Astrocyte of the spinal cord (primary cell): ENCODE measurements at regions not wholly inside any gene's neighbourhood (a gene's known extent, or its start where the extent isn't known, plus 50 kb on each side); places are given as distances from the start of the nearest gene placed in this dataset.
A peak's percentile ranks its signal among the peaks of the same experiment; 100 is the strongest.

ENCODE experiments used
- DNase-seq: peaks from one replicate; pipeline ENCODE4 v3.0.0; 2011; ENCODE audit warnings: low read depth, low spot score
- H3K4me3 ChIP-seq: 2 replicates; pipeline ENCODE4 v1.5.1; 2011; ENCODE audit warnings: low read depth, mild to moderate bottlenecking, low read length, moderate library complexity
- CTCF ChIP-seq: IDR thresholded peaks from 2 replicates; pipeline ENCODE4 v1.5.1; 2012; ENCODE audit warnings: low read depth, mild to moderate bottlenecking, low read length, inconsistent platforms
- in situ Hi-C: cut with HindIII; loops from 2 replicates; pipeline ENCODE4 v1.10.0; 2017; ENCODE audit warnings: low sequenced_read_pairs

GRCh38 chr3:65153850-65154512 lies 466.2 kb upstream of the ADAMTS9 start:
- in situ Hi-C loops: no loop called here
- no peak overlapping the region for H3K4me3 ChIP-seq
- DNase-seq: no peak
- TF ChIP-seq CTCF: no peak

GRCh38 chr3:65151666-65152065 lies 463.9 kb upstream of the ADAMTS9 start:
- TF ChIP-seq CTCF: no peak
- DNase-seq: no peak
- H3K4me3 ChIP-seq: no peak overlapping the region
- in situ Hi-C loops: no loop called here

DNA sequence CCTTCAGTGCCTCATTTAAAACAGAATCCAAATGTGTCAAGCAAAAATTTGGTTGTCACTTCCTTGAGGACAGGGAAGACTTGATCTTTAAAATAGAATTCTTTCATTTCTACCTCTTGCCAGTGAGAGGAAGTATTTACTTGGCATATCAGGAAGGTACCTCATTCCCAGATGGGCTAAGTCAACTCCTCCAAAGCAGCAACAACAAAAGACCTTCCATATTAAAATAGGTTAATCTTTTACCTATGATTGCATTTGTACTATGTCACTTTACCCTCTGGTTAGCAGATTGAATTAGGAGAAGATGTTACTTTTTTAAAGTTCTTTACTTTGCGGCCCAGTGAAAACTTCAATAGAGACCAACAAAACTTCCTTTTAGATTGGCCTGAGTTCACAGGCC lies 462.1 kb upstream of the ADAMTS9 start:
- no peak for TF ChIP-seq CTCF
- in situ Hi-C loops: no loop called here
- DNase-seq: no peak
- H3K4me3 ChIP-seq: no peak overlapping the region

- no peak overlapping the region for H3K4me3 ChIP-seq
- in situ Hi-C loops: no loop called here
- no peak for DNase-seq
- no peak for TF ChIP-seq CTCF
These were observed 460.9 kb upstream of the ADAMTS9 start for GRCh38 chr3:65148687-65149086.

DNA sequence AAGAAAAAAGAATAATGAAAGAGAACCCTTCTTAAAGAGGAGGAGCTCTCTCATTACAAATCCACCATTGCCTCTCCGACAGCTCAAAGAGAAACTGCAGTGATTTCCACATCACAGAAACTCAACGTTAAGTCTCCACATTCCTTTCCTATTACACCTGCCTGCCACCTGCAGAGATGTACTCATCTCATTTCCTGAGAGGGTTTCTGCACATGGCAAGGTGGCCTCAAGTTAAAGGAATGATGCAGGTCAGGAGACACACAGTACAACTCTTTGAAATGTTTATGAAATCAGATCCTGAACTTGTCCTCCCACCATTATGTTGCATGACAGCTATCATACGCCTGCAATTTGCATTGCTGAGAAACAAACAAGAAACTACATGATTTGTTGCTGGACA lies 458.4 kb upstream of the ADAMTS9 start:
- no peak overlapping the region for H3K4me3 ChIP-seq
- no peak for TF ChIP-seq CTCF
- in situ Hi-C loops: no loop called here
- DNase-seq: peak; percentile 73

DNA sequence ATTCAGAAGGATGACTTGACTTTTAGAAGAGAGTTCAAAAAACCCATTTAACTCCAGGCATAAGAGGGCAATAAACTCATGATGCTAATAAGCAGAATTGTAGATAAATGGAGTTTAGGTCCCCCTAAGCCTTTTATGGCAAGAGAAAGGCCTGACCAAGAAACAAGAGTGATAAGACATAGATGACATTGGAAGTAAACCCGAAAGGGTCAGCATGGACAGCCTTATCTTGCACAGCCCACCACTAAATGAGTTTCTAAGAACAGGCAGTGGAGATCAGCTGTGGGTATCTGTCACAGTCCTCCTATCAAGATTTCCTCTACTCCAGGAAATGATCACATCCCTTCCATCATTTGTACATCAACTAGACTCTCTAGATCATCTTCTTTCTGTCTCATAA lies 457.9 kb upstream of the ADAMTS9 start:
- H3K4me3 ChIP-seq: no peak overlapping the region
- TF ChIP-seq CTCF: no peak
- no peak for DNase-seq
- in situ Hi-C loops: no loop called here
